SU-DHL-6 (cell line): ENCODE measurements at regions not wholly inside any gene's neighbourhood (a gene's known extent, or its start where the extent isn't known, plus 50 kb on each side); places are given as distances from the start of the nearest gene placed in this dataset.

Source experiments
- H2AFZ ChIP-seq: fragments of 200-600 bp; sonication (generic); 2 replicates; pipeline ENCODE4 v1.6.1; 2014; ENCODE audit warnings: low read depth, mild to moderate bottlenecking, moderate library complexity, mixed read lengths, antibody characterized with exemption, low read length; ENCODE audit not compliant: severe bottlenecking
- H3F3A ChIP-seq: fragments of 200-600 bp; shearing (Covaris generic); 2 replicates; pipeline ENCODE4 v1.6.0; 2016; ENCODE audit warnings: antibody characterized with exemption, mild to moderate bottlenecking; ENCODE audit not compliant: insufficient read depth
- H3K27ac ChIP-seq: fragments of 200-600 bp; sonication (generic); 2 replicates; pipeline ENCODE4 v1.5.1; 2016; ENCODE audit warnings: low read depth, mild to moderate bottlenecking, low read length, moderate library complexity, mixed read lengths
- H3K27me3 ChIP-seq: fragments of 200-600 bp; sonication (generic), shearing (Covaris generic); 2 replicates; pipeline ENCODE4 v1.6.0; 2014; ENCODE audit warnings: mild to moderate bottlenecking, low read length
- H3K36me3 ChIP-seq: fragments of 200-600 bp; sonication (generic); 2 replicates; pipeline ENCODE4 v1.6.1; 2014; ENCODE audit warnings: mild to moderate bottlenecking, low read length, mixed read lengths
- H3K4me2 ChIP-seq: fragments of 300-600, 200-600 bp; shearing (Covaris generic), sonication (generic); 2 replicates; pipeline ENCODE4 v1.6.0; 2014; ENCODE audit warnings: low read length, low read depth, mild to moderate bottlenecking; ENCODE audit not compliant: poor library complexity, severe bottlenecking
- H3K4me3 ChIP-seq: fragments of 200-600 bp; sonication (generic); 2 replicates; pipeline ENCODE4 v1.5.1; 2014; ENCODE audit warnings: antibody characterized with exemption, low read length, mild to moderate bottlenecking, mixed read lengths; ENCODE audit not compliant: insufficient read depth, poor library complexity, severe bottlenecking
- H3K79me2 ChIP-seq: fragments of 200-600 bp; sonication (generic); 2 replicates; pipeline ENCODE4 v1.6.1; 2014; ENCODE audit warnings: mild to moderate bottlenecking, low read length, moderate library complexity; ENCODE audit not compliant: insufficient read depth
- H3K9ac ChIP-seq: fragments of 200-600 bp; sonication (generic); 2 replicates; pipeline ENCODE4 v1.7.0; 2014; ENCODE audit warnings: mild to moderate bottlenecking, low read length
- H3K9me2 ChIP-seq: fragments of 200-600 bp; sonication (generic); replicated peaks from 2 replicates; pipeline ENCODE4 v1.6.1; 2014; ENCODE audit warnings: low read length; ENCODE audit not compliant: insufficient read depth
- H3K9me3 ChIP-seq: fragments of 200-600 bp; sonication (generic); 2 replicates; pipeline ENCODE4 v1.6.1; 2014; ENCODE audit warnings: low read length, mixed read lengths; ENCODE audit not compliant: insufficient read depth
- H4K20me1 ChIP-seq: fragments of 200-600 bp; sonication (generic); 2 replicates; pipeline ENCODE4 v1.6.1; 2014; ENCODE audit warnings: low read depth, mild to moderate bottlenecking, antibody characterized with exemption, low read length, moderate library complexity, mixed read lengths
- CTCF ChIP-seq: fragments of 200-600 bp; sonication (generic); IDR thresholded peaks from one replicate; pipeline ENCODE4 v1.5.1; 2017; ENCODE audit warnings: antibody characterized with exemption, mild to moderate bottlenecking, low read length, moderate library complexity; ENCODE audit not compliant: insufficient read depth, poor library complexity, severe bottlenecking
- EZH2phosphoT487 ChIP-seq: fragments of 200-600 bp; sonication (generic), shearing (Covaris generic); conservative IDR thresholded peaks from 2 replicates; pipeline ENCODE4 v1.6.1; 2018; ENCODE audit warnings: mild to moderate bottlenecking, antibody characterized with exemption, low read length, moderate library complexity, mixed read lengths

GRCh38 chr2:67923696-67924095, 139.1 kb downstream of the C1D start:
- Histone ChIP-seq H3K27me3 (no peaks in the 10 kb centered on the region), H3K27ac (no peak overlapping the region), H3K4me2 (no peak overlapping the region), H3F3A (no peaks in the 10 kb centered on the region), H3K4me3 (no peak overlapping the region), H3K79me2 (no peaks in the 10 kb centered on the region), H3K9me2 (no peaks in the 10 kb centered on the region), H4K20me1 (no peaks in the 10 kb centered on the region), H3K9me3 (no peaks in the 10 kb centered on the region), H3K36me3 (no peaks in the 10 kb centered on the region), H3K9ac (no peak overlapping the region), H2AFZ (no peak overlapping the region)
- TF ChIP-seq EZH2phosphoT487, result no peak
- no peak for TF ChIP-seq CTCF

- Histone ChIP-seq H3K27ac (no peak overlapping the region), H3K36me3 (no peaks in the 10 kb centered on the region), H3K9me3 (no peaks in the 10 kb centered on the region), H3K9me2 (no peaks in the 10 kb centered on the region), H3K79me2 (no peaks in the 10 kb centered on the region), H4K20me1 (no peaks in the 10 kb centered on the region), H3K4me2 (no peak overlapping the region), H3F3A (no peaks in the 10 kb centered on the region), H3K9ac (no peak overlapping the region), H3K4me3 (no peak overlapping the region), H2AFZ (no peak overlapping the region), H3K27me3 (no peaks in the 10 kb centered on the region)
- TF ChIP-seq EZH2phosphoT487 (no peak), CTCF (no peak)
These were observed 135.3 kb downstream of the C1D start for GRCh38 chr2:67927501-67927900.

GRCh38 chr2:67930156-67930555, 132.6 kb downstream of the C1D start:
- TF ChIP-seq EZH2phosphoT487 (no peak), CTCF (no peak)
- no peak overlapping the region for H3K4me3 ChIP-seq
- H3K9me3 ChIP-seq, result no peaks in the 10 kb centered on the region
- H2AFZ ChIP-seq, result no peak overlapping the region
- no peaks in the 10 kb centered on the region for H3K9me2 ChIP-seq
- H3K9ac ChIP-seq, result no peak overlapping the region
- no peak overlapping the region for H3K27ac ChIP-seq
- no peaks in the 10 kb centered on the region for H3K27me3 ChIP-seq
- no peaks in the 10 kb centered on the region for H3F3A ChIP-seq
- H4K20me1 ChIP-seq, result no peaks in the 10 kb centered on the region
- H3K36me3 ChIP-seq, result no peaks in the 10 kb centered on the region
- no peaks in the 10 kb centered on the region for H3K79me2 ChIP-seq
- H3K4me2 ChIP-seq, result no peak overlapping the region

- Histone ChIP-seq H3K4me3 (no peak overlapping the region), H3K27me3 (no peaks in the 10 kb centered on the region), H3K9me3 (no peaks in the 10 kb centered on the region), H3K27ac (no peak overlapping the region), H4K20me1 (no peaks in the 10 kb centered on the region), H3F3A (no peaks in the 10 kb centered on the region), H3K36me3 (no peaks in the 10 kb centered on the region), H3K79me2 (no peaks in the 10 kb centered on the region), H3K4me2 (no peak overlapping the region), H2AFZ (no peak overlapping the region), H3K9ac (no peak overlapping the region), H3K9me2 (no peaks in the 10 kb centered on the region)
- no peak for TF ChIP-seq CTCF
- no peak for TF ChIP-seq EZH2phosphoT487
These were observed 125.8 kb downstream of the C1D start for GRCh38 chr2:67936969-67937368.
